Adrenal gland (tissue), 9 donors: ENCODE measurements at regions not wholly inside any gene's neighbourhood (a gene's known extent, or its start where the extent isn't known, plus 50 kb on each side); places are given as distances from the start of the nearest gene placed in this dataset.
"Not testable (repeated sequence)": the region's sequence is repeated elsewhere in the genome, so short reads cannot be mapped to it uniquely, and the experiment has no call there.

Experiments
- DNase-seq, 7 donors: peaks; one replicate each; pipeline ENCODE4 v3.0.0-alpha.2; 2019 to 2020
- H3K27ac ChIP-seq, 5 donors: fragments of 200-600 bp; sonication (generic) in 4 of 5; 1 replicate in 3 of 5; 2 replicates in 2 of 5; pipeline versions ENCODE4 v1.5.1 to v1.8.0; 2016 to 2020; ENCODE audit warnings: mild to moderate bottlenecking in 1 of 5
- H3K27me3 ChIP-seq: fragments of 200-600 bp; 2 replicates; pipeline ENCODE4 v1.8.0; 2021
- H3K36me3 ChIP-seq, 2 donors: fragments of 200-600 bp; replicated peaks in 1 of 2; 1 replicate in 1 of 2; 2 replicates in 1 of 2; pipeline versions ENCODE4 v1.5.1 to v1.8.0; 2018 to 2022
- H3K4me1 ChIP-seq, 2 donors: fragments of 200-600 bp; replicated peaks in 1 of 2; 1 replicate in 1 of 2; 2 replicates in 1 of 2; pipeline versions ENCODE4 v1.5.1 to v1.8.0; 2018 to 2021
- H3K4me3 ChIP-seq, 4 donors: fragments of 200-600 bp; sonication (generic) in 3 of 4; one replicate each; pipeline ENCODE4 v1.5.1; 2016 to 2018
- H3K9me3 ChIP-seq, 3 donors: fragments of 200-600 bp; sonication (generic) in 1 of 3; replicated peaks in 1 of 3; 1 replicate in 2 of 3; 2 replicates in 1 of 3; pipeline versions ENCODE4 v1.5.1 to v1.8.0; 2016 to 2021
- CTCF ChIP-seq, 6 experiments: fragments of 450-650 bp in 4 of 6; fragments of 200-600 bp in 2 of 6; sonication (generic) in 1 of 6; IDR thresholded peaks; 1 replicate in 5 of 6; 2 replicates in 1 of 6; pipeline versions ENCODE4 v1.5.1 to v1.8.0; 2016 to 2021; ENCODE audit warnings: antibody characterized with exemption in 6 of 6, mild to moderate bottlenecking in 2 of 6, moderate library complexity in 1 of 6
- POLR2A ChIP-seq, 2 donors: fragments of 450-650 bp; IDR thresholded peaks; one replicate each; pipeline ENCODE4 v1.6.1; 2017; ENCODE audit warnings: antibody characterized with exemption in 2 of 2, mild to moderate bottlenecking in 2 of 2, moderate library complexity in 1 of 2
- WGBS, 4 donors: extraction: QIAGEN DNeasy Blood & Tissue Kit in 2 of 4; methylation state at CpG; one replicate each; pipeline versions ENCODE4 v1.1.5 to v1.1.7; 2013 to 2017; 5-methylcytosine and 5-hydroxymethylcytosine counted together
- intact Hi-C, 2 donors: fragments of 100-400 bp; cut with DNase I; formaldehyde crosslinking; loops; one replicate each; pipeline versions ENCODE4 v1.14.1 to v1.15.0; 2022 to 2023
- donor health status: healthy with polysubstance abuse.
- donor health status: Bipolar disorder and iron deficiency.
- donor health status: DM: yes; HTN: yes; CAD: no.
- donor health status: DM: no; HTN: no; CAD: no.
- donor health status: DM: no; HTN: no; CAD: no.

GRCh38 chr1:104646233-104646632 lies 896.5 kb downstream of the AMY1C start:
- no peaks in the 10 kb centered on the region for H3K36me3 ChIP-seq
- no peaks in the 10 kb centered on the region for H3K4me1 ChIP-seq
- no peaks in the 10 kb centered on the region for H3K9me3 ChIP-seq
- intact Hi-C loops, result no loop called here
- no peak overlapping the region for H3K27ac ChIP-seq
- no peak overlapping the region for H3K4me3 ChIP-seq
- no peaks in the 10 kb centered on the region for H3K27me3 ChIP-seq
- DNase-seq, result no peak
- TF ChIP-seq CTCF (IDR thresholded peaks at IDR 0.05), result no peak
- no peak for TF ChIP-seq POLR2A (IDR thresholded peaks at IDR 0.05)

DNA sequence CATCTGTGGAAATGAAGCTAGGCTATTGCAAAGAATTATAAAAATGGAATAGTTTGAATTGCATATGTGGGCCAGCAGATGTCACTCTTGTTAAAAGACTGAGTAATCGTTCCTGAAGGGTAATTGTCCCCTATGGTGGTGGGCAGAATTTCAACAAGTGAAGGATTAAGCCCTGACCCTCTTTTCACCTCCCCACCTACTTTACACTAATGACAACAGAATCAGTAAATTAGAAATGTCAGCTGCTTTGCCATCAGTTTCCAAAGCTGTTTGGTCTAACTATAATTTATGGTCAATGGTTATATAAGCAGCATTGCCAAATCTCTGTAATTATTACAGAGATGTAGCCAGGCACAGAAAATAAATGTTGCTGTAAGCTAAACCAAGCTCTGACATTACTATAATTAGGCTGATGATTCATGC lies 898.6 kb downstream of the AMY1C start:
- Histone ChIP-seq H3K4me3 (no peak overlapping the region), H3K9me3 (no peaks in the 10 kb centered on the region), H3K4me1 (no peaks in the 10 kb centered on the region), H3K36me3 (no peaks in the 10 kb centered on the region), H3K27ac (no peak overlapping the region), H3K27me3 (no peaks in the 10 kb centered on the region)
- TF ChIP-seq CTCF (IDR thresholded peaks at IDR 0.05) (peak in 5 of 6 experiments; percentile 11 to 45 (median 30)), POLR2A (IDR thresholded peaks at IDR 0.05) (no peak)
- intact Hi-C loops, result no loop called here
- no peak for DNase-seq
- WGBS, 4 donors, result 0 to 3% (median 1%) methylated on average over 1 of the region's 1 CpG

- H3K9me3 ChIP-seq, intact Hi-C loops, H3K36me3 ChIP-seq, DNase-seq, H3K4me3 ChIP-seq, H3K4me1 ChIP-seq, H3K27ac ChIP-seq, H3K27me3 ChIP-seq: not testable (repeated sequence)
- 85 to 95% (median 87%) methylated on average over 10 to 24 of the region's 24 CpGs for WGBS, 4 donors
These were observed 914.7 kb downstream of the AMY1C start for GRCh38 chr1:104664374-104664773.

DNA sequence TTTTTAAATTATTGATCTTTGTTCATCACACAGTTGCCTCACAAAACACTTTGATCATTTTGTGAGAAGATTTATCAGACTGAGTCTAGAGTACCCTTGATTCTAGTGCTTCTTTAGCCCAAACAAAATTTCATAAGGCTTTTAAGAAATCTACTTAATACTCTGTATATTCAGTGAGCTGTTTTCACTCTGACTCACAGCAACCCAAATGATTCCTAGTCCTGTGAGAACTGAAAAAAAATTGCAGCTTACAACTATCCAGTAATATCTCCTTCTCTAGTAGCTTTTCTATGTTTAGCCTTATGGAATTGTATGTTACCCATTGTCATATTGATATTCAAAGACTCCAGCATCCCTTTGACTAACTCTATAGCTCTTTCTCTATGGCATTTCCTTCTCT lies 915.6 kb downstream of the AMY1C start:
- intact Hi-C loops, result no loop called here
- H3K27me3 ChIP-seq, result no peaks in the 10 kb centered on the region
- TF ChIP-seq CTCF (IDR thresholded peaks at IDR 0.05) (no peak), POLR2A (IDR thresholded peaks at IDR 0.05) (no peak)
- DNase-seq, result no peak
- H3K4me1 ChIP-seq, result no peaks in the 10 kb centered on the region
- no peaks in the 10 kb centered on the region for H3K9me3 ChIP-seq
- no peak overlapping the region for H3K27ac ChIP-seq
- no peaks in the 10 kb centered on the region for H3K36me3 ChIP-seq
- no peak overlapping the region for H3K4me3 ChIP-seq

DNA sequence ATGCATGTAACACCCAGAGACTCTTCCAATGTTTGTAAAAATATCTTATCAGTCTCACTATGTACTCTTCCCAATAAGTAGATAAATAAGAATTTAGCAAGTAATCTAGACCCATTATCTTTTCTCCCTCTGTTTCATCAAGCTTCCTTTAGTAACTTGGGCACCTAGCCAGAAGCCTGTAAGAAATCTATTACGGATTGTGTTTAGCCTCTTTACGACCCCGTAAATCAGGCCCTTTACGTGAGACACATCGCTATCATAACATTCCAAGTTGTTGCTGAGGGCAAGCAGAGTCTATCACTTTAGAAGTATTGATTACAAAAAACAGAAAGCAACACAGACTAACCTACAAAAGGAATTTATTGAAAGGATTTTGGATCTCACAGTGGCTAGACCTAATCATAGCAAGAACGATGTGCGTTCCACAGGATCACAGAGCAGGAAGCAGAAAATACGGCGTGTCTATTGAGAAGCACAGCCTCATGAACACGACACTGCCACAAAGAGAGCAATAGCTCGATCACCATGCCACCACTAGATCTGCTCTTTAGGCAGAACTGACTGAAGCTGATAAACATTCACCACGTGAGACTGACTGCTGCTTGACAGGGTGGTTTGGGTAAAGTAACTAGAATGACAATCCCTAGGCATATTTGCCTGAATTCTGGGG lies 922.1 kb downstream of the AMY1C start:
- H3K36me3 ChIP-seq, result no peaks in the 10 kb centered on the region
- intact Hi-C loops, result no loop called here
- WGBS, 4 donors, result 33 to 44% (median 40%) methylated on average over 12 of the region's 12 CpGs
- no peak overlapping the region for H3K4me3 ChIP-seq
- no peaks in the 10 kb centered on the region for H3K4me1 ChIP-seq
- no peaks in the 10 kb centered on the region for H3K27me3 ChIP-seq
- no peak for TF ChIP-seq CTCF (IDR thresholded peaks at IDR 0.05)
- no peaks in the 10 kb centered on the region for H3K9me3 ChIP-seq
- DNase-seq, result no peak
- no peak overlapping the region for H3K27ac ChIP-seq
